Eye (tissue), 1 donor: ENCODE measurements at regions not wholly inside any gene's neighbourhood (a gene's known extent, or its start where the extent isn't known, plus 50 kb on each side); places are given as distances from the start of the nearest gene placed in this dataset.
"Not testable (repeated sequence)": the region's sequence is repeated elsewhere in the genome, so short reads cannot be mapped to it uniquely, and the experiment has no call there.

ENCODE experiments used
- DNase-seq: peaks from one replicate; pipeline ENCODE4 v3.0.0-alpha.2; 2015

- no peak for DNase-seq
Measured at GRCh38 chr6:78597966-78598365, 269.4 kb upstream of the IRAK1BP1 start.

DNA sequence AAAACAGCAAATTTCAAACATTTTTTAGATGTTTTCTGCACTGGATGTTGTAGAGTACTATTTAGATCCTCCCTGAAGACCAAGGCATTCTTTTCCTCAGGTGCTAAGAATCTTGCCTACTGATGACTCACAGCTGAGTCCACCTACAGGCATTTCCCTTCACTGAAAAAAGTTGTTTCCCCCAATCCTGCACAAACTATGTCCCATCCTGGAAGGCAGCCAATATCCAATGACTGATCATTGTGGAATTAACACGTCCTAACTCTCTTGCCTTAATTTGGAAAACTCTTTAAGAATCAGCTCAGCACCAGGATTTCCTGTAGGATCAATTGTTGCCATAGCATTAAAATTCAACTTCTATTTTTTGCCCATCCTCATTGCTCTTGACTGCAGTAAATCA, 268.4 kb upstream of the IRAK1BP1 start:
- peak; percentile 38 for DNase-seq

DNA sequence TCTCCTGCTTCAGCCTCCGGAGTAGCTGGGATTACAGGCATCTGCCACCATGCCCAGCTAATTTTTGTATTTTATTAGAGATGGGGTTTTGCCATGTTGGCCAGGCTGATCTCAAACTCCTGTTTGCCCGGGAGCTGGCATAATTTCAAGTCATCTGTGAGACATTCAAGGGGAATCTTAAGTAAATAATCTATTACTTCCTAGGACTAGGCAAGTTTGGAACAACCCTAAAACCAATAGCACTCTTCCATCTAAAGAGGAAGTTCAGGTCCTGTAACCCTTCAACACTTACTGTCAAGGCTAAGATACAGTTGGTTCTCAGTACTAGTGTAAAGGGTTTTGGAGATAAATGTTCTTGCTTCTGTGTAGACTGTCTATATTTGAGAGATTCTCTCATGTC, 267.8 kb upstream of the IRAK1BP1 start:
- DNase-seq = no peak

DNA sequence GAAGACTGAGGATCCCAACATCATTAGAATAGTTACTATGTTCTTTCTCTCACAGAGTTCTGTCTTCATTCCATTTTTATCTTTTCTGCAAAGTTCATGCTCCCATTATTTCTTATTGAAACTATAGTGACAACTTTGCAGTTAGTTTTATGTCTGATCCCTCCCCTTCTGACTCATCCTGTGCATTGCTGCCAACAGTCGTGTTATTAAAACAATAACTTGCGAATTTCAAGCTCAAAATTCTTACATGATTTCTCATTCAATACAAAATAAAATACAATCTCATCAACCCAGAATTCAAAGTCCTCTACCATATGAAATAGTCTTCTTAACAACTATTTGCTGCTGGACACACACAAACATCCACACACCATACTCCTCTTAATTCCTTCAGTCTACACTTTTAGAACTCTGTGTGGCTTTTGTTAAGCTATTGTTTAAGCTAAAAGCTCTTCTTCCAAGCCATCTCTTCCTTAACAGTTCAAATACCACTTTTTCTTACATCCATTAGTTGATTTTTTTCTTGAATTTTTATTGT, 261.4 kb upstream of the IRAK1BP1 start:
- peak; percentile 44 for DNase-seq

- no peak for DNase-seq
Measured at GRCh38 chr6:78607189-78607588, 260.2 kb upstream of the IRAK1BP1 start.

DNA sequence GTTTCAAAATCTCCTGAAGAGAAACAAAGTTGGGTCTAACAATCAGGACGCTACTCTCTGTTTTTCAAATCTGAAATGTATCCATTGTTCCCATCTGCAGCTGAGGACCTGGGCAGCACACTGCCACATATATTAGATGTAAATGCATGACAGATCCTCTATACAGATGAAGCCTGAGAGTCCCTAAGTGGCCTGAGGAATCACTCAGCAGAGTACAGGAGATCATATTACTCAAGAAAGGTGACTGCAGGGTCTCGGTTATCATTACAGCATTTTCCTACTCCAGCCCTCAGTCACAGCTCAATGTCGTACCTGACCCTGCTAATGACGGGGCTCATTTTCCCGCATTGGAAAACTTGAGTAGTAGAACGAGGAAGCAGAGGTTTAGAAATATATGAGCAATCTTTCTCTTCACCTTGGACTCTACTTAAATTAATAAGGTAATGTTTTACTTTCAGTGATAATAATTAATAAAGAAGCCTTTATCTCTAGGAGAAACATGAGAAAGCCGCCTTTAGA, 256.2 kb upstream of the IRAK1BP1 start:
- DNase-seq = no peak

- no peak for DNase-seq
Measured at GRCh38 chr6:78611886-78612480, 255.4 kb upstream of the IRAK1BP1 start.

- DNase-seq = no peak
Measured at GRCh38 chr6:78614961-78615360, 252.4 kb upstream of the IRAK1BP1 start.

DNA sequence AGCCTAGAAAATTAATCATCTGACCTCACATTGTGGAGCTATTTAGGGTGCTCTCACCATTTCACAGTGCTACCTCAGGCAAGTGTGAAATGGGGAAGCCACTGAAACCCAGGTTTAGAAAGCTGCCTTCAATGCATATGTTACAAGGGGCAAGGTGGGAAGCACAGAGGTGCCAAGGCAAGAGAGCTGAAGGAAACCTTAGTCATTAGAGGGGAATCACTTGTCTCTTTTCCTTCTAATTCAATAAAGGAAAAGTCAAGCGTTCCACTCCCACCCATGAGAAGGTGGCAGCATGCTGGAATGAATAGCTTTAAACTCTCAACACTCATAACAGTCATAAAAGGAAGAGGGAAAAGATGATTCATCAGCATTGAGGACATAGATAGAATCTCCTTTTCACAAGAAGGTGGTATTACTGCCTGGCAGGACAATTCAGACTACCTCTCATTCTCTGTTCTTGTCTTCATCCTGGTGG, 251.9 kb upstream of the IRAK1BP1 start:
- no peak for DNase-seq

DNA sequence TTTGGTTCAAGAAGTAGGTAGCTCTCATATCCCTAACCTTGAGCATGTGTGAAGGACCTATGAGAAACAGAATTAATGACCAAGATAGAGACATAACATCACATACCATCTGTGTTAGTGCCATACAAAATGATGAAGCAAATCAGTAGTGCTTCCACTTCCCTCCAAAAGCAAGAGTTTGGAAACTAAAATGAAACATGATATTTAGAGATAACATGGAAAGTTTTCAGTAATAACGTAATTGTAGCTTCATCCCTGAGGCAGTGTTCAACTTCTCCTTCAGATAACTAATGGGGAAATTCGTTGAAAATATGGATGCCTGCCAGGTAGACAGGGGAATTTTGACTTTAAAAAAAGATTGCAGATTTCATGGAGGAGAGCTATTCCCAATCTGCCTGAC, 248.4 kb upstream of the IRAK1BP1 start:
- peak; percentile 25 for DNase-seq

GRCh38 chr6:78623554-78623953, 243.8 kb upstream of the IRAK1BP1 start:
- no peak for DNase-seq

DNA sequence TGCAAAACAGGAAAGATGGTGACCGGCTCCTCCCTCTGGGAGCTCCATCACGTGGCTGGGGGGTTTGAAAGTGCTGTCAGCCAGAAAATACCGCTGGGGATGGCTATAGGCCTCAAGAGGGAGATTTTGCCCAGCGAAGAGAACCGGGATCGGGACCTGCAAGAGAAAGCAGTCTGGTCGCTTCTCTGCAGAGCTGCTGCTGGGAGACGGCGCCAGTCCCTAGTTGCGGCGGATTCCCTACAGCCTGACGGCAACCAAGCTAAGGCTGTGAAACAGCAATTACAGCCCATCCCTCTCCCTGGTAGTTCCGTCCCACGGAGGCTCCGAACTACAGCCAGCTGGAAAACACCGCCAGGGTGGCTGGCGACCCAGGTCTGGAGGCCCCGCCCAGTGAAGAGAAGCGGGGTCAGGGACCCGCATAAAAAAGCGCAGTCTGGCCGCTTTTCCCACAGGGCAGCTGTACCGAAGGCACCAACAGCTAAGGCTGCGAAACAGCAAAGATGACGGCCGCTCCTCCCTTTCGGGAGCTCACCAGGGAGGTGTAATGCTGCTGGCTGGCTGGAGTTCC, 238.1 kb upstream of the IRAK1BP1 start:
- peak; percentile 63 for DNase-seq

GRCh38 chr6:78629836-78630235, 237.5 kb upstream of the IRAK1BP1 start:
- no peak for DNase-seq

GRCh38 chr6:78631976-78632375, 235.4 kb upstream of the IRAK1BP1 start:
- no peak for DNase-seq

DNA sequence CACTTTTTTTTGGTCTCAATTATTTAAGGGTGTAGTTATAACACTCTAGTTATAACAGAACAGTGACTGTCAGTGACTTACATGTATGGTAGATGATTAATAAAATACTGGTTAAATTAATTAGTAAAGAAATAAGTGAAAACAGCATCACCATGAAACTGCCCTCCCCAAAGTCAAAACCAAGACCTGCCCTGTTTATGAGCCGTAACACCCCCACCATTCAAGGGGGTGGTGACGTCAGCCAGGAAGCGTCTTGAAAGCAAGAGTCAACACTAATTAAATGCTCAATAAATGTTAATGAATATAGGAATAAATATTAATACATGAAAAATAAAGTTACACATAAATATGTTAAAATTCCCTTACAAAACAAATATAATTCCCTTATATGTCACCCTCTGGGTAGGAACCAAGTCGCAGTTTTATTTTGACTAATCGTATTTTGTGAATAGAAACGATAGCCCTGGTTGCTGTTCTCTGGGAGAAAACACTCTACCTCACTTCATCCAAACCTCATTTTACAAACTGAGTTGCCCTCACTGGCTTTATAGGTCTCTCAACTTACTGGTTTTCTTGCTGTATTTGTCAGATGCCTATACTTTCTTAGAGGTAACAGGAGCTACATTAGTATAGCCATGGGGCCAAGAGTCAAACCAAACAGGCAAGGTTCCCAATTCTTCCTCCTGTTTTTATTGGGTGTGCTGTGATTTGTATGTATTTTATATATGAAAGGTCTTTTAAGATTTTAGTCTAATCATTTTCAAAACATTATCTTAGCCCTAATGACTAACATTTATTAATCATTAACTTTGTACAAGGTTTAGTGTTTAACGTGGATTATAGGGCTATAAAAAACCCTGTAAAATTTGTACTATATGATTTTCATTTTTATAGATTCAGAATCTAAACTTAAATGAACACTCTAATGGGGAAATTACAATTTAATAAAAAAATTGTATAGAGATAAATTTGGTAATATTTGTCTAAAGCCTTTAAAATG, 227.9 kb upstream of the IRAK1BP1 start:
- DNase-seq = no peak

- DNase-seq = not testable (repeated sequence)
Measured at GRCh38 chr6:78643976-78644375, 223.4 kb upstream of the IRAK1BP1 start.

GRCh38 chr6:78646542-78647415, 220.6 kb upstream of the IRAK1BP1 start:
- not testable (repeated sequence) for DNase-seq

GRCh38 chr6:78665819-78666218, 201.5 kb upstream of the IRAK1BP1 start:
- not testable (repeated sequence) for DNase-seq

- DNase-seq = no peak
Measured at GRCh38 chr6:78666764-78667163, 200.6 kb upstream of the IRAK1BP1 start.

- no peak for DNase-seq
Measured at GRCh38 chr6:78670156-78670555, 197.2 kb upstream of the IRAK1BP1 start.

- no peak for DNase-seq
Measured at GRCh38 chr6:78670802-78671201, 196.5 kb upstream of the IRAK1BP1 start.
